Esophagus muscularis mucosa (tissue), 4 donors: ENCODE measurements at regions not wholly inside any gene's neighbourhood (a gene's known extent, or its start where the extent isn't known, plus 50 kb on each side); places are given as distances from the start of the nearest gene placed in this dataset.

Source experiments
- CTCF ChIP-seq, 3 experiments: fragments of 200-600 bp in 2 of 3; fragments of 450-650 bp in 1 of 3; sonication (generic) in 2 of 3; IDR thresholded peaks; one replicate each; pipeline ENCODE4 v1.5.1; 2017 to 2019; ENCODE audit warnings: antibody characterized with exemption in 3 of 3, mild to moderate bottlenecking in 2 of 3, moderate library complexity in 1 of 3
- EP300 ChIP-seq: sonication (generic); formaldehyde crosslinking; IDR thresholded peaks from one replicate; pipeline ENCODE4 v1.6.1; 2017; ENCODE audit warnings: antibody characterized with exemption
- POLR2A ChIP-seq: fragments of 450-650 bp; IDR thresholded peaks from one replicate; pipeline ENCODE4 v1.6.1; 2017; ENCODE audit warnings: antibody characterized with exemption, moderate library complexity, mild to moderate bottlenecking, low read depth

DNA sequence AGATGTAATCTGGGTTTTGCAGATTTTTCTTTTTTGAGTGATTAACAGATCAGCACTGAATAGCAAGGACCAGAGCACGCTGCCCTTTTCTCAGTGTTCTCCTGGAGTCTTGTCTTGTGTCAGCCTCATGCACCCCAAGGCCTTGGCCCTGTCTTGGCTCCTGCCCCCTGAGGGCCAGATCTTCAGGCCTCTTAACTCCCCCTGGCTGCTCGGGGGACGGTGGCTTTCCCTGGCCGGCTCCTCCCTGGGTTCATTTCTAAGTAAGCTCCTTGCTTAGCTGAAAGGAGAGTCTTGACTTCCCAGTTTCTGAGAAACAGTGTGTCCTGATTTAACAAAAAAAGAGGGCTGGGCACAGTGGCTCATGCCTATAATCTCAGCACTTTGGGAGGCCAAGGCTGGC lies 1139.3 kb downstream of the BRD1 start:
- TF ChIP-seq CTCF (IDR thresholded peaks at IDR 0.05) (no peak), POLR2A (no peak), EP300 (no peak)
